Cardiac muscle cell (in vitro differentiated cells and primary cell): ENCODE measurements at regions not wholly inside any gene's neighbourhood (a gene's known extent, or its start where the extent isn't known, plus 50 kb on each side); places are given as distances from the start of the nearest gene placed in this dataset.

Source experiments
- DNase-seq, 2 donors: peaks; one replicate each; pipeline versions ENCODE4 v3.0.0 to v3.0.0-alpha.2; 2010 to 2017; ENCODE audit warnings: low read depth in 1 of 2, low spot score in 1 of 2
- H3K27ac ChIP-seq: fragments of 200-600 bp; sonication (generic); 2 replicates; pipeline ENCODE4 v1.5.1; 2016
- H3K27me3 ChIP-seq: fragments of 200-600 bp; sonication (generic); 2 replicates; pipeline ENCODE4 v1.6.0; 2016; ENCODE audit warnings: control low read depth
- H3K36me3 ChIP-seq: fragments of 200-600 bp; sonication (generic); 2 replicates; pipeline ENCODE4 v1.5.1; 2016; ENCODE audit warnings: control low read depth
- H3K4me1 ChIP-seq: fragments of 200-600 bp; sonication (generic); 2 replicates; pipeline ENCODE4 v1.8.1; 2017; ENCODE audit warnings: low read depth, mild to moderate bottlenecking, mixed run types
- H3K4me3 ChIP-seq: fragments of 200-600 bp; sonication (generic); 2 replicates; pipeline ENCODE4 v1.5.1; 2016; ENCODE audit warnings: mild to moderate bottlenecking
- H3K9me3 ChIP-seq: fragments of 200-600 bp; sonication (generic); 2 replicates; pipeline ENCODE4 v1.5.1; 2017; ENCODE audit warnings: low read depth, mild to moderate bottlenecking, control low read depth
- TF ChIP-seq, protein P1 (sequence below): IDR thresholded peaks from 2 replicates; pipeline ENCODE4 v1.5.1; 2012; ENCODE audit warnings: low read depth, mild to moderate bottlenecking, low read length

- no peaks in the 10 kb centered on the region for H3K9me3 ChIP-seq
- no peak overlapping the region for H3K27ac ChIP-seq
- DNase-seq = no peak
- H3K4me3 ChIP-seq = no peak overlapping the region
- H3K4me1 ChIP-seq = no peaks in the 10 kb centered on the region
- no peaks in the 10 kb centered on the region for H3K36me3 ChIP-seq
- TF ChIP-seq, protein P1, sequence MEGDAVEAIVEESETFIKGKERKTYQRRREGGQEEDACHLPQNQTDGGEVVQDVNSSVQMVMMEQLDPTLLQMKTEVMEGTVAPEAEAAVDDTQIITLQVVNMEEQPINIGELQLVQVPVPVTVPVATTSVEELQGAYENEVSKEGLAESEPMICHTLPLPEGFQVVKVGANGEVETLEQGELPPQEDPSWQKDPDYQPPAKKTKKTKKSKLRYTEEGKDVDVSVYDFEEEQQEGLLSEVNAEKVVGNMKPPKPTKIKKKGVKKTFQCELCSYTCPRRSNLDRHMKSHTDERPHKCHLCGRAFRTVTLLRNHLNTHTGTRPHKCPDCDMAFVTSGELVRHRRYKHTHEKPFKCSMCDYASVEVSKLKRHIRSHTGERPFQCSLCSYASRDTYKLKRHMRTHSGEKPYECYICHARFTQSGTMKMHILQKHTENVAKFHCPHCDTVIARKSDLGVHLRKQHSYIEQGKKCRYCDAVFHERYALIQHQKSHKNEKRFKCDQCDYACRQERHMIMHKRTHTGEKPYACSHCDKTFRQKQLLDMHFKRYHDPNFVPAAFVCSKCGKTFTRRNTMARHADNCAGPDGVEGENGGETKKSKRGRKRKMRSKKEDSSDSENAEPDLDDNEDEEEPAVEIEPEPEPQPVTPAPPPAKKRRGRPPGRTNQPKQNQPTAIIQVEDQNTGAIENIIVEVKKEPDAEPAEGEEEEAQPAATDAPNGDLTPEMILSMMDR = no peak
- H3K27me3 ChIP-seq = no peaks in the 10 kb centered on the region
Measured at GRCh38 chr21:31442339-31442738, 98.3 kb upstream of the TIAM1 start.

DNA sequence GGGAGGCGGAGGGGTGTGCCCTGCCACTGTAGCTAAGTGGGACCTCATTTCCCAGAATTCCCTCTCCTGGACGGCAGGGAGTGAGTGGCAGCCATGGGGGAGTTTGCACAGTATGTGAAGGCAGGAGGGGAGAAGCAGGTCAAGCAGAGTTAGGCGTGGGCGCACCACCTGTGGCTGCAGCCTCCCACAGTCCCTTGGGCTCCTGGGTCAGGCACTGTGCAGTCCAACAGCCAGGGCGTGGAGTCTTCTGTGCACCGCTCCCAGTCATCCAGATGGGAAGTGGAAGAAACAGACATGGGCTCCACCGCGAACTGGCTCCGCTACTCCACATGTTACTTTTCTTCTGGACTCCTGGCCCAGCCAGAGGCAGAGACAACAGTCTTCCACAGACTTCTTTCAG, 85.4 kb upstream of the TIAM1 start:
- TF ChIP-seq, protein P1 = no peak
- Histone ChIP-seq H3K27me3 (no peaks in the 10 kb centered on the region), H3K36me3 (no peaks in the 10 kb centered on the region), H3K27ac (no peak overlapping the region), H3K4me1 (no peaks in the 10 kb centered on the region), H3K9me3 (no peaks in the 10 kb centered on the region), H3K4me3 (no peak overlapping the region)
- DNase-seq = no peak

GRCh38 chr21:31426235-31426797, 82.3 kb upstream of the TIAM1 start:
- no peaks in the 10 kb centered on the region for H3K9me3 ChIP-seq
- H3K4me1 ChIP-seq = no peaks in the 10 kb centered on the region
- no peak for DNase-seq
- no peaks in the 10 kb centered on the region for H3K27me3 ChIP-seq
- no peaks in the 10 kb centered on the region for H3K36me3 ChIP-seq
- H3K27ac ChIP-seq = no peak overlapping the region
- TF ChIP-seq, protein P1 = no peak
- no peak overlapping the region for H3K4me3 ChIP-seq

GRCh38 chr21:31425138-31425537, 81.1 kb upstream of the TIAM1 start:
- no peak overlapping the region for H3K27ac ChIP-seq
- H3K4me1 ChIP-seq = no peaks in the 10 kb centered on the region
- no peak for DNase-seq
- H3K27me3 ChIP-seq = no peaks in the 10 kb centered on the region
- TF ChIP-seq, protein P1 = no peak
- no peak overlapping the region for H3K4me3 ChIP-seq
- H3K9me3 ChIP-seq = no peaks in the 10 kb centered on the region
- H3K36me3 ChIP-seq = no peaks in the 10 kb centered on the region

GRCh38 chr21:31424058-31424457, 80.0 kb upstream of the TIAM1 start:
- Histone ChIP-seq H3K9me3 (no peaks in the 10 kb centered on the region), H3K27ac (no peak overlapping the region), H3K36me3 (no peaks in the 10 kb centered on the region), H3K4me1 (no peaks in the 10 kb centered on the region), H3K4me3 (no peak overlapping the region), H3K27me3 (no peaks in the 10 kb centered on the region)
- TF ChIP-seq, protein P1 = no peak
- DNase-seq = no peak

DNA sequence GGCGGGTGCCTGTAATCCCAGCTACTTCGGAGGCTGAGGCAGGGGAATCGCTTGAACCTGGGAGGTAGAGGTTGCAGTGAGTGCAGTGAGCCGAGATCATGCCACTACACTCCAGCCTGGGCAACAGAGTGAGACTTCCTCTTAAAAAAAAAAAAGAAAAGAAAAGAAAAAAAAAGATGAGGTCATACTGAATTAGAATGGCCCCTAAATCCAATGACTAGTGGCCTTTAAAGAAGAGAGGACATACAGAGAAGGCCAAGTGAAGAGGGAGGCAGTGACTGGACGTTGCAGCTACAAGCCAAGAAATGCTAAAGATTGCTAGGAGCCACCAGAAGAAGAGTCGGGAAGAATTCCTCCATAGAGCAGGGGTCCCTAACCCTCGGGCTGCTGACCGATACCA, 76.9 kb upstream of the TIAM1 start:
- Histone ChIP-seq H3K36me3 (no peaks in the 10 kb centered on the region), H3K27ac (no peak overlapping the region), H3K27me3 (no peaks in the 10 kb centered on the region), H3K9me3 (no peaks in the 10 kb centered on the region), H3K4me1 (no peaks in the 10 kb centered on the region), H3K4me3 (no peak overlapping the region)
- no peak for DNase-seq
- TF ChIP-seq, protein P1 = no peak
